Retinal pigment epithelial cell (primary cell): ENCODE measurements at regions not wholly inside any gene's neighbourhood (a gene's known extent, or its start where the extent isn't known, plus 50 kb on each side); places are given as distances from the start of the nearest gene placed in this dataset.

Source experiments
- DNase-seq: peaks from one replicate; pipeline ENCODE4 v3.0.0-alpha.2; 2010; ENCODE audit warnings: low read depth
- H3K4me3 ChIP-seq: 2 replicates; pipeline ENCODE4 v1.5.1; 2011; ENCODE audit warnings: mild to moderate bottlenecking, low read length, control low read depth, moderate library complexity
- CTCF ChIP-seq: conservative IDR thresholded peaks from 2 replicates; pipeline ENCODE4 v1.5.1; 2011; ENCODE audit warnings: low read depth, low read length, control low read depth, inconsistent platforms

- no peak overlapping the region for H3K4me3 ChIP-seq
- no peak for TF ChIP-seq CTCF
- DNase-seq = no peak
Measured at GRCh38 chr12:23006413-23006812, 381.4 kb downstream of the ETNK1 start.

DNA sequence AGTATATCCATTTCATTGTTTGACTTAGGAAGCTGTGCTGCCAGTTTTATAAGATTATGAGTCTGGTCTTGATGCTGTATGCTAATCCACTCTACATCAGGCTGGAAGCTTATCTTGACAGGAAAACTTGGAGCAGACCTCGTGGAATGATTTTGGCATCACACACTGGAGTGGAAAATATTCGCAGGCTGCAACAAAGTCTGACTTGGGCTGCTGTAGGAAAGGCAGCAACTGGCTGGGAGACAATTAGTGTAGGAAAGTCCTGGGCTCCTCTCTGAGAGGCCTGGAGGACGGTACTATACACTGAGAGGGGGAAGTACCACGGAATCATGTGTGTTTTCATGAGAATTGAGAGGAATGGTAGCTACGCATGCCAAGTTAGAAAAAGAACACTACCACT, 383.7 kb downstream of the ETNK1 start:
- TF ChIP-seq CTCF = no peak
- DNase-seq = peak; percentile 62
- no peak overlapping the region for H3K4me3 ChIP-seq

DNA sequence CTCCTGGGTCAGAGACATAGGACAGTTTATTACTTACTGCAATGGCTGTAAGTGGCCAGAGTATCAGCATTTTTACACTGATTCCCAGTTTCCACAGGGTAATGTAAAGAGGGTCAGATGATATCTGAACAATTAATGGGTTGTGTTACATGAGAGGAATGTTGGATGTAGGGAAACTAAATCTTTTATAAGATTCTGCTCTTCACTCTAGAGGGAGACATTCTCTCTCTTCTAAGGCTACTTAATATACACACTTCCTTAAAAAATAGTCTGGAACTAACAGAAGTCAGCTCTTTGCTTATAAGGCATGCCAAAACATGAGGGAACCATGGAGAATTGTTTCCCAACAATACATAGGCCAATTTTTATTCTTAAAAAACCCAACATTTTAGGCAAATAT, 389.8 kb downstream of the ETNK1 start:
- peak; percentile 22 for TF ChIP-seq CTCF
- no peak overlapping the region for H3K4me3 ChIP-seq
- no peak for DNase-seq

GRCh38 chr12:23025372-23026016, 400.5 kb downstream of the ETNK1 start:
- no peak for DNase-seq
- H3K4me3 ChIP-seq = no peak overlapping the region
- TF ChIP-seq CTCF = no peak

DNA sequence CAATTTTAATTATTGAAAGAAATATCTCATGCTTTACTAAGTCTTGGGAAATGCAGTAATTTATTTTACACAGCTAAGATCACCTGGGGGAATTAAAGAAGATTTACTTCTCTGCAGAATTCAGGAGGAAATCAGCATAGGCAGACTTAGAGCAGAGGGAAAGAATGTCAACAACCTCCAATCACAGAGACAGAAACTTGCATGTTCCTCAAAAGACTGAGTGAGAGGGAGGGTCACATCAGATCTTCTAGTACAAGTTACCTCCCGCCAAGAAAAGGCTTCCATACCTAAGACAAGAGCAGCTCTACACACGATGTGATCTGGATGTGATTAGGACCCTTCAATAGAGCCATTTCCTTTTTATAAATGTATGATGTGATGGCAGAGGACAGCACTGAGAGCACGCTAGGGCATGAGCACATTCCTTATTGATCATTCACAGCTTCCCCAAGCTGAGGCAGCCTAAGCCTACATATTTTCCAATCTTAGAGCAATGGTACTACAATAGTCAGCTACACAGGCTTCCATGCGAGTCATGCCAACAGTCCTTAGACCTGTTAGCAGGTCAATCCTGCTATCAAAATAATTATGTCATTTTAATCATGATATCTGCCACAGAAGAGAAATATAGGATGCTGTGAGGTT, 403.3 kb downstream of the ETNK1 start:
- no peak for TF ChIP-seq CTCF
- DNase-seq = no peak
- no peak overlapping the region for H3K4me3 ChIP-seq

GRCh38 chr12:23029185-23029584, 404.2 kb downstream of the ETNK1 start:
- H3K4me3 ChIP-seq = no peak overlapping the region
- no peak for DNase-seq
- no peak for TF ChIP-seq CTCF

- DNase-seq = no peak
- H3K4me3 ChIP-seq = no peak overlapping the region
- TF ChIP-seq CTCF = no peak
Measured at GRCh38 chr12:23039834-23040233, 414.9 kb downstream of the ETNK1 start.
